GM21447 (cell line): ENCODE measurements at regions not wholly inside any gene's neighbourhood (a gene's known extent, or its start where the extent isn't known, plus 50 kb on each side); places are given as distances from the start of the nearest gene placed in this dataset.

Experiments used
- ATAC-seq: cut with Tn5 transposase; IDR thresholded peaks from one replicate; pipeline ENCODE4 v1.9.1; 2021; ENCODE audit not compliant: unreplicated experiment

GRCh38 chr2:145020694-145021093, 500.8 kb upstream of the ZEB2 start:
- ATAC-seq: no peak

- no peak for ATAC-seq
Observed at GRCh38 chr2:145020139-145020538, 500.2 kb upstream of the ZEB2 start.

- ATAC-seq: no peak
Observed at GRCh38 chr2:145018502-145018901, 498.6 kb upstream of the ZEB2 start.

- ATAC-seq: no peak
Observed at GRCh38 chr2:145017149-145017548, 497.2 kb upstream of the ZEB2 start.

- ATAC-seq: no peak
Observed at GRCh38 chr2:145016711-145017110, 496.8 kb upstream of the ZEB2 start.

GRCh38 chr2:145015561-145015960, 495.6 kb upstream of the ZEB2 start:
- ATAC-seq: no peak

GRCh38 chr2:145012806-145013205, 492.9 kb upstream of the ZEB2 start:
- ATAC-seq: no peak

GRCh38 chr2:145012214-145012670, 492.3 kb upstream of the ZEB2 start:
- ATAC-seq: no peak

GRCh38 chr2:145010635-145011034, 490.7 kb upstream of the ZEB2 start:
- ATAC-seq: no peak

GRCh38 chr2:145007960-145008263, 488.0 kb upstream of the ZEB2 start:
- no peak for ATAC-seq

GRCh38 chr2:145007093-145007959, 487.4 kb upstream of the ZEB2 start:
- no peak for ATAC-seq

- no peak for ATAC-seq
Observed at GRCh38 chr2:145002624-145003023, 482.7 kb upstream of the ZEB2 start.

GRCh38 chr2:145000376-145000775, 480.5 kb upstream of the ZEB2 start:
- ATAC-seq: no peak

GRCh38 chr2:144999936-145000335, 480.0 kb upstream of the ZEB2 start:
- no peak for ATAC-seq

GRCh38 chr2:144999071-144999875, 479.4 kb upstream of the ZEB2 start:
- ATAC-seq: no peak

- ATAC-seq: no peak
Observed at GRCh38 chr2:144998435-144998834, 478.5 kb upstream of the ZEB2 start.

GRCh38 chr2:144996225-144996795, 476.4 kb upstream of the ZEB2 start:
- no peak for ATAC-seq

GRCh38 chr2:144995482-144995881, 475.6 kb upstream of the ZEB2 start:
- ATAC-seq: no peak

- ATAC-seq: no peak
Observed at GRCh38 chr2:144990661-144991060, 470.7 kb upstream of the ZEB2 start.

- ATAC-seq: no peak
Observed at GRCh38 chr2:144989579-144990270, 469.8 kb upstream of the ZEB2 start.

- no peak for ATAC-seq
Observed at GRCh38 chr2:144988591-144988990, 468.7 kb upstream of the ZEB2 start.
